Prostate gland (tissue), 2 donors: ENCODE measurements at regions not wholly inside any gene's neighbourhood (a gene's known extent, or its start where the extent isn't known, plus 50 kb on each side); places are given as distances from the start of the nearest gene placed in this dataset.

Source experiments
- CTCF ChIP-seq, 4 experiments: fragments of 200-600 bp in 2 of 4; fragments of 450-650 bp in 2 of 4; sonication (generic) in 2 of 4; IDR thresholded peaks; 1 replicate in 3 of 4; 2 replicates in 1 of 4; pipeline ENCODE4 v1.5.1; 2016 to 2019; ENCODE audit warnings: antibody characterized with exemption in 4 of 4, mild to moderate bottlenecking in 2 of 4, moderate library complexity in 2 of 4
- POLR2A ChIP-seq: fragments of 450-650 bp; IDR thresholded peaks from one replicate; pipeline ENCODE4 v1.6.1; 2016; ENCODE audit warnings: antibody characterized with exemption, mild to moderate bottlenecking
- POLR2AphosphoS5 ChIP-seq: sonication (generic); formaldehyde crosslinking; IDR thresholded peaks from one replicate; pipeline ENCODE4 v1.6.1; 2017; ENCODE audit warnings: antibody characterized with exemption

GRCh38 chr1:209191262-209191634, 392.3 kb upstream of the CAMK1G start:
- TF ChIP-seq CTCF (IDR thresholded peaks at IDR 0.05) (no peak), POLR2A (no peak), POLR2AphosphoS5 (no peak)
